ENCODE measurements at regions not wholly inside any gene's neighbourhood (a gene's known extent, or its start where the extent isn't known, plus 50 kb on each side); places are given as distances from the start of the nearest gene placed in this dataset.
A peak's percentile ranks its signal among the peaks of the same experiment; 100 is the strongest.
"Not testable (repeated sequence)": the region's sequence is repeated elsewhere in the genome, so short reads cannot be mapped to it uniquely, and the experiment has no call there.

GRCh38 chr13:44843403-44843802 lies 145.9 kb downstream of the NUFIP1 start:
- no peak overlapping the region for H3K27ac Mint-ChIP-seq
- DNase-seq: no peak
- ChIA-PET CTCF (no interaction called here), POLR2A (no interaction called here)
- no peak overlapping the region for H3K4me3 Mint-ChIP-seq
- H3K4me1 Mint-ChIP-seq (ENCODE audit: low read depth): no peaks in the 10 kb centered on the region
- intact Hi-C loops (cut with micrococcal nuclease): no loop called here
- no peaks in the 10 kb centered on the region for H3K36me3 Mint-ChIP-seq
- H3K9me3 Mint-ChIP-seq: no peaks in the 10 kb centered on the region
- peaks cover 8% of the 10 kb centered on the region for H3K27me3 Mint-ChIP-seq

GRCh38 chr13:44842158-44842557 lies 147.1 kb downstream of the NUFIP1 start:
- no peaks in the 10 kb centered on the region for H3K36me3 Mint-ChIP-seq
- no peak overlapping the region for H3K27ac Mint-ChIP-seq
- DNase-seq: no peak
- no peaks in the 10 kb centered on the region for H3K9me3 Mint-ChIP-seq
- POLR2A ChIA-PET: no interaction called here
- no peaks in the 10 kb centered on the region for H3K4me1 Mint-ChIP-seq (ENCODE audit: low read depth)
- H3K4me3 Mint-ChIP-seq: no peak overlapping the region
- H3K27me3 Mint-ChIP-seq: peaks cover 5% of the 10 kb centered on the region
- CTCF ChIA-PET: no interaction called here
- intact Hi-C loops (cut with micrococcal nuclease): no loop called here

GRCh38 chr13:44840131-44840530 lies 149.1 kb downstream of the NUFIP1 start:
- H3K4me3 Mint-ChIP-seq: no peak overlapping the region
- CTCF ChIA-PET: no interaction called here

GRCh38 chr13:44837250-44837649 lies 152.0 kb downstream of the NUFIP1 start:
- intact Hi-C loops (cut with micrococcal nuclease): no loop called here
- H3K27ac Mint-ChIP-seq: no peak overlapping the region
- ChIA-PET POLR2A (no interaction called here), CTCF (no interaction called here)
- no peak overlapping the region for H3K4me3 Mint-ChIP-seq
- peaks cover 5% of the 10 kb centered on the region for H3K27me3 Mint-ChIP-seq
- no peaks in the 10 kb centered on the region for H3K36me3 Mint-ChIP-seq
- no peak for DNase-seq
- no peaks in the 10 kb centered on the region for H3K4me1 Mint-ChIP-seq (ENCODE audit: low read depth)
- no peaks in the 10 kb centered on the region for H3K9me3 Mint-ChIP-seq

More at GRCh38 chr13:44840131-44840530, 149.1 kb downstream of the NUFIP1 start:
- POLR2A ChIA-PET: interaction anchor here (0.6 kb wide), 1 partner anchor 864 kb away, joined by 3 read pairs; no protein-coding TSS in a partner anchor
- H3K4me1 Mint-ChIP-seq (ENCODE audit: low read depth): no peaks in the 10 kb centered on the region
- H3K9me3 Mint-ChIP-seq: no peaks in the 10 kb centered on the region
- H3K27me3 Mint-ChIP-seq: peaks cover 5% of the 10 kb centered on the region
- intact Hi-C loops (cut with micrococcal nuclease): no loop called here
- no peak for DNase-seq
- no peak overlapping the region for H3K27ac Mint-ChIP-seq
- no peaks in the 10 kb centered on the region for H3K36me3 Mint-ChIP-seq

- Mint-ChIP-seq H3K27me3 (no peaks in the 10 kb centered on the region), H3K4me1 (ENCODE audit: low read depth) (no peaks in the 10 kb centered on the region), H3K27ac (no peak overlapping the region), H3K9me3 (no peaks in the 10 kb centered on the region), H3K36me3 (no peaks in the 10 kb centered on the region), H3K4me3 (no peak overlapping the region)
- intact Hi-C loops (cut with micrococcal nuclease): no loop called here
- CTCF ChIA-PET: no interaction called here
- POLR2A ChIA-PET: no interaction called here
- no peak for DNase-seq
Observed at GRCh38 chr13:44834404-44834803, 154.9 kb downstream of the NUFIP1 start.

- ChIA-PET CTCF (no interaction called here), POLR2A (no interaction called here)
- no peak for DNase-seq
- Mint-ChIP-seq H3K9me3 (no peaks in the 10 kb centered on the region), H3K4me3 (no peak overlapping the region), H3K27me3 (no peaks in the 10 kb centered on the region), H3K4me1 (ENCODE audit: low read depth) (no peaks in the 10 kb centered on the region), H3K36me3 (no peaks in the 10 kb centered on the region), H3K27ac (no peak overlapping the region)
- intact Hi-C loops (cut with micrococcal nuclease): no loop called here
Observed at GRCh38 chr13:44833626-44834025, 155.6 kb downstream of the NUFIP1 start.

- Mint-ChIP-seq H3K4me1 (ENCODE audit: low read depth) (no peaks in the 10 kb centered on the region), H3K27ac (no peak overlapping the region), H3K27me3 (no peaks in the 10 kb centered on the region), H3K9me3 (no peaks in the 10 kb centered on the region), H3K4me3 (no peak overlapping the region), H3K36me3 (no peaks in the 10 kb centered on the region)
- POLR2A ChIA-PET: no interaction called here
- intact Hi-C loops (cut with micrococcal nuclease): no loop called here
- CTCF ChIA-PET: no interaction called here
- no peak for DNase-seq
Observed at GRCh38 chr13:44833139-44833538, 156.1 kb downstream of the NUFIP1 start.

GRCh38 chr13:44826591-44827350 lies 162.5 kb downstream of the NUFIP1 start:
- Mint-ChIP-seq H3K27me3 (peaks cover 4% of the 10 kb centered on the region), H3K27ac (no peak overlapping the region), H3K4me1 (ENCODE audit: low read depth) (no peaks in the 10 kb centered on the region), H3K9me3 (no peaks in the 10 kb centered on the region), H3K4me3 (no peak overlapping the region), H3K36me3 (no peaks in the 10 kb centered on the region)
- intact Hi-C loops (cut with micrococcal nuclease): no loop called here
- POLR2A ChIA-PET: no interaction called here
- CTCF ChIA-PET: no interaction called here
- DNase-seq: no peak

GRCh38 chr13:44825953-44826352 lies 163.3 kb downstream of the NUFIP1 start:
- Mint-ChIP-seq H3K4me3 (no peak overlapping the region), H3K27me3 (peaks cover 4% of the 10 kb centered on the region), H3K27ac (no peak overlapping the region), H3K9me3 (no peaks in the 10 kb centered on the region), H3K36me3 (no peaks in the 10 kb centered on the region), H3K4me1 (ENCODE audit: low read depth) (no peaks in the 10 kb centered on the region)
- DNase-seq: no peak
- intact Hi-C loops (cut with micrococcal nuclease): no loop called here
- CTCF ChIA-PET: interaction anchor here (1.0 kb wide), 1 partner anchor 343 kb away, joined by 4 read pairs; no protein-coding TSS in a partner anchor
- POLR2A ChIA-PET: no interaction called here

GRCh38 chr13:44823555-44823954 lies 165.7 kb downstream of the NUFIP1 start:
- CTCF ChIA-PET; POLR2A ChIA-PET; H3K36me3 Mint-ChIP-seq; intact Hi-C loops (cut with micrococcal nuclease); H3K27ac Mint-ChIP-seq; H3K27me3 Mint-ChIP-seq; H3K4me3 Mint-ChIP-seq; DNase-seq; H3K9me3 Mint-ChIP-seq: not testable (repeated sequence)
- H3K4me1 Mint-ChIP-seq (ENCODE audit: low read depth): peaks cover 11% of the 10 kb centered on the region

- no peak overlapping the region for H3K27ac Mint-ChIP-seq
- POLR2A ChIA-PET: no interaction called here
- H3K27me3 Mint-ChIP-seq: peaks cover 11% of the 10 kb centered on the region
- no peak overlapping the region for H3K4me3 Mint-ChIP-seq
- H3K4me1 Mint-ChIP-seq (ENCODE audit: low read depth): peaks cover 11% of the 10 kb centered on the region
- DNase-seq: no peak
- CTCF ChIA-PET: no interaction called here
- intact Hi-C loops (cut with micrococcal nuclease): no loop called here
- H3K36me3 Mint-ChIP-seq: no peaks in the 10 kb centered on the region
- no peaks in the 10 kb centered on the region for H3K9me3 Mint-ChIP-seq
Observed at GRCh38 chr13:44822291-44822690, 167.0 kb downstream of the NUFIP1 start.

- Mint-ChIP-seq H3K9me3 (no peaks in the 10 kb centered on the region), H3K27ac (no peak overlapping the region), H3K4me3 (no peak overlapping the region), H3K36me3 (no peaks in the 10 kb centered on the region), H3K27me3 (peaks cover 16% of the 10 kb centered on the region), H3K4me1 (ENCODE audit: low read depth) (peaks cover 19% of the 10 kb centered on the region)
- ChIA-PET CTCF (no interaction called here), POLR2A (no interaction called here)
- intact Hi-C loops (cut with micrococcal nuclease): loop anchor here (2.0 to 5.0 kb wide), 4 partner anchors 99 to 337 kb away; partner anchors contain the start of gene TSC22D1
- DNase-seq: no peak
Observed at GRCh38 chr13:44819772-44820171, 169.5 kb downstream of the NUFIP1 start.

- Mint-ChIP-seq H3K9me3 (no peaks in the 10 kb centered on the region), H3K4me3 (no peak overlapping the region), H3K4me1 (ENCODE audit: low read depth) (peaks cover 19% of the 10 kb centered on the region), H3K27ac (peak overlapping the region; percentile 18), H3K27me3 (peaks cover 19% of the 10 kb centered on the region), H3K36me3 (no peaks in the 10 kb centered on the region)
- ChIA-PET CTCF (no interaction called here), POLR2A (no interaction called here)
- intact Hi-C loops (cut with micrococcal nuclease): loop anchor here (2.0 to 5.0 kb wide), 4 partner anchors 100 to 337 kb away; partner anchors contain the start of gene TSC22D1
- peak; percentile 14 for DNase-seq
Observed at GRCh38 chr13:44819245-44819644, 170.0 kb downstream of the NUFIP1 start.

Data from activated CD4-positive, alpha-beta memory T cell treated with anti-CD3 and anti-CD28 coated beads for 36 hours (primary cell).